ENCODE measurements at regions not wholly inside any gene's neighbourhood (a gene's known extent, or its start where the extent isn't known, plus 50 kb on each side); places are given as distances from the start of the nearest gene placed in this dataset.

DNA sequence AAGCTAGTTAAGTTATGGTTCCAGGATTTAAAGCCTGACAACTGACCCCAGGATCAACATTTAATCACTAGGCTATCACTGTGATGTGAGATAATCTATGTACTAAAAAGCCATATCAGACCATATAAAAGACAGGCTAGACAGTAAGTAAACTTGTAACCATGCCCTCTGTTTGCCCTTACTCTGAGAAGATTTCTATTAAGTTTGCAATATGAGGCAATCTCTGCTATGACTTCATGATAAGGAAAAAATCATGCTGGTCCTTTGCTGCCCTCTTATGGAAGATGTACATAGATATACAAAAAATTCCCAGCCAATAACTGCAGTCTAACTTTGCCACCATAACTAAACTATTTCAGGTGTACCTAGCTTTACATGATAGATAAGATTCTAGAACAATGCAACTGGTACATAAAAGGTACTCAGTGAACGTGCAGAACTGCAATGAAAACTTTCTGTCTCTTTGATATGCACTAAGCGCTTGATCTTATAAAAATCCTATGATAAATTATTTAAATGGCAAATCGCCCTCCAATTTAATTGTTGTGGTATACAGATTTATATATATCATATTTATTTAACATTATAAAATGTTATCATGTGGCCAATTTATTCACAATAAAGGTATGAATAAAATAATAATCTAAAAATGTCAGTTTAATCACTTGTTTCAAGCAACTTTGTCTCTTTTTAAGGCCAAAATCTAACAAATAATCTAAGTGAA is 70.5 kb downstream of the FAM217A start:
- no peak overlapping the region for H3K9ac ChIP-seq (ENCODE audit: insufficient read depth, low read length, poor library complexity, severe bottlenecking)
- H3K9me3 Mint-ChIP-seq = no peaks in the 10 kb centered on the region
- peaks cover 20% of the 10 kb centered on the region for H4K20me1 ChIP-seq (ENCODE audit: insufficient read depth, low read length)
- peaks cover 47% of the 10 kb centered on the region for H3K79me2 ChIP-seq (ENCODE audit: insufficient read depth, low read length)
- H3K36me3 Mint-ChIP-seq = peaks cover 8 to 15% of the 10 kb centered on the region in 2 donors
- H2AFZ ChIP-seq (ENCODE audit: insufficient read depth, low read depth, low read length, poor library complexity, severe bottlenecking) = no peak overlapping the region
- no peak overlapping the region for H3K4me3 ChIP-seq (replicated peaks in 1 of 3; ENCODE audit: low read depth in 2 of 3, low read length in 3 of 3)
- H3K4me1 Mint-ChIP-seq = peaks cover 17% of the 10 kb centered on the region
- peak overlapping the region in 5 of 7 donors; percentile 14 to 58 (median 46) for H3K27ac Mint-ChIP-seq
- no peak overlapping the region for H3K4me3 Mint-ChIP-seq
- H3K9me3 ChIP-seq (replicated peaks in 1 of 2; ENCODE audit: control insufficient read depth in 1 of 2, insufficient read depth in 1 of 2, low read length in 2 of 2) = no peaks in the 10 kb centered on the region
- peaks cover 11% of the 10 kb centered on the region in 2 donors for H3K4me1 ChIP-seq (ENCODE audit: control insufficient read depth in 1 of 2, insufficient read depth in 2 of 2, low read length in 2 of 2)
- no CpG with 5 or more reads among the region's 3 CpGs for WGBS (ENCODE audit: insufficient coverage)
- H3K27me3 ChIP-seq (ENCODE audit: control insufficient read depth in 2 of 2, insufficient read depth in 2 of 2, low read length in 2 of 2) = no peaks in the 10 kb centered on the region
- peak; percentile 51 to 81 (median 67) for DNase-seq
- H3K36me3 ChIP-seq (replicated peaks in 1 of 2; ENCODE audit: control insufficient read depth in 1 of 2, insufficient read depth in 2 of 2, low read length in 2 of 2) = peaks cover 0 to 4% of the 10 kb centered on the region in 2 donors
- no peaks in the 10 kb centered on the region for H3K27me3 Mint-ChIP-seq (ENCODE audit: low read depth in 3 of 3)
- intact Hi-C loops (cut with micrococcal nuclease) = loop anchor here (5.0 kb wide), 2 partner anchors 261 to 266 kb away; no protein-coding TSS in a partner anchor
- TF ChIP-seq, protein P1, sequence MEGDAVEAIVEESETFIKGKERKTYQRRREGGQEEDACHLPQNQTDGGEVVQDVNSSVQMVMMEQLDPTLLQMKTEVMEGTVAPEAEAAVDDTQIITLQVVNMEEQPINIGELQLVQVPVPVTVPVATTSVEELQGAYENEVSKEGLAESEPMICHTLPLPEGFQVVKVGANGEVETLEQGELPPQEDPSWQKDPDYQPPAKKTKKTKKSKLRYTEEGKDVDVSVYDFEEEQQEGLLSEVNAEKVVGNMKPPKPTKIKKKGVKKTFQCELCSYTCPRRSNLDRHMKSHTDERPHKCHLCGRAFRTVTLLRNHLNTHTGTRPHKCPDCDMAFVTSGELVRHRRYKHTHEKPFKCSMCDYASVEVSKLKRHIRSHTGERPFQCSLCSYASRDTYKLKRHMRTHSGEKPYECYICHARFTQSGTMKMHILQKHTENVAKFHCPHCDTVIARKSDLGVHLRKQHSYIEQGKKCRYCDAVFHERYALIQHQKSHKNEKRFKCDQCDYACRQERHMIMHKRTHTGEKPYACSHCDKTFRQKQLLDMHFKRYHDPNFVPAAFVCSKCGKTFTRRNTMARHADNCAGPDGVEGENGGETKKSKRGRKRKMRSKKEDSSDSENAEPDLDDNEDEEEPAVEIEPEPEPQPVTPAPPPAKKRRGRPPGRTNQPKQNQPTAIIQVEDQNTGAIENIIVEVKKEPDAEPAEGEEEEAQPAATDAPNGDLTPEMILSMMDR (IDR thresholded peaks at IDR 0.05) = peak; percentile 75
- no peak overlapping the region for H3K4me2 ChIP-seq (replicated peaks; ENCODE audit: extremely low read depth, low read length, poor library complexity, severe bottlenecking)
- H3K27ac ChIP-seq (ENCODE audit: low read depth in 1 of 2, low read length in 2 of 2) = no peak overlapping the region

DNA sequence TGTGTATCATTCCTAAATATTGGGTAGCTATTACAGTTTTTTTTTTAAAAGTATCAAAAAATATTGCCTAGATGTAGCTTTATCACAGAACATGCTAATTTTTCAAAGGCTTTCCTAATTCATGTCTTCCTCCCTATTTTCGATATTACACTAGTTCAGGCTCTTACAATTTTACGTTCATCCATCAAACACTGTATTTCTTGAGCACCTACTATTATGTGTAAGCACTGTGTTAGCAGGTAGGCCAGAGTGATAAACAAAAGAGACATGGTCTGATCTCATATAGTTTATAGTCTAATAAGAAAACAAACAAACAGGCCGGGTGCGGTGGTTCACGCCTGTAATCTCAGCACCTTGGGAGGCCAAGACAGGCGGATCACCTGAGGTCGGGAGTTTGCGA is 69.5 kb downstream of the FAM217A start:
- Mint-ChIP-seq H3K36me3 (peaks cover 11 to 23% of the 10 kb centered on the region in 2 donors), H3K4me1 (peaks cover 17% of the 10 kb centered on the region), H3K27ac (peak overlapping the region in 1 of 7 donors; percentile 25), H3K9me3 (no peaks in the 10 kb centered on the region), H3K4me3 (no peak overlapping the region), H3K27me3 (ENCODE audit: low read depth in 3 of 3) (no peaks in the 10 kb centered on the region)
- DNase-seq = no peak
- intact Hi-C loops (cut with micrococcal nuclease) = loop anchor here (5.0 kb wide), 2 partner anchors 262 to 267 kb away; no protein-coding TSS in a partner anchor
- Histone ChIP-seq H3K4me3 (replicated peaks in 1 of 3; ENCODE audit: low read depth in 2 of 3, low read length in 3 of 3) (no peak overlapping the region), H3K36me3 (replicated peaks in 1 of 2; ENCODE audit: control insufficient read depth in 1 of 2, insufficient read depth in 2 of 2, low read length in 2 of 2) (no peaks in the 10 kb centered on the region), H2AFZ (ENCODE audit: insufficient read depth, low read depth, low read length, poor library complexity, severe bottlenecking) (no peak overlapping the region), H3K27ac (ENCODE audit: low read depth in 1 of 2, low read length in 2 of 2) (no peak overlapping the region), H3K27me3 (ENCODE audit: control insufficient read depth in 2 of 2, insufficient read depth in 2 of 2, low read length in 2 of 2) (no peaks in the 10 kb centered on the region), H3K79me2 (ENCODE audit: insufficient read depth, low read length) (peaks cover 57% of the 10 kb centered on the region), H3K4me1 (ENCODE audit: control insufficient read depth in 1 of 2, insufficient read depth in 2 of 2, low read length in 2 of 2) (peaks cover 11% of the 10 kb centered on the region in 2 donors), H3K9me3 (replicated peaks in 1 of 2; ENCODE audit: control insufficient read depth in 1 of 2, insufficient read depth in 1 of 2, low read length in 2 of 2) (no peaks in the 10 kb centered on the region), H4K20me1 (ENCODE audit: insufficient read depth, low read length) (peaks cover 18% of the 10 kb centered on the region), H3K4me2 (replicated peaks; ENCODE audit: extremely low read depth, low read length, poor library complexity, severe bottlenecking) (no peak overlapping the region), H3K9ac (ENCODE audit: insufficient read depth, low read length, poor library complexity, severe bottlenecking) (no peak overlapping the region)
- WGBS (ENCODE audit: insufficient coverage) = 93% methylated on average over 3 of the region's 8 CpGs
- TF ChIP-seq, protein P1 (IDR thresholded peaks at IDR 0.05) = no peak
